HG03103 (cell line): ENCODE measurements at regions not wholly inside any gene's neighbourhood (a gene's known extent, or its start where the extent isn't known, plus 50 kb on each side); places are given as distances from the start of the nearest gene placed in this dataset.
"Not testable (repeated sequence)": the region's sequence is repeated elsewhere in the genome, so short reads cannot be mapped to it uniquely, and the experiment has no call there.

Experiments used
- ATAC-seq: cut with Tn5 transposase; IDR thresholded peaks from one replicate; pipeline ENCODE4 v1.9.1; 2021; ENCODE audit warnings: low read depth; ENCODE audit not compliant: unreplicated experiment

DNA sequence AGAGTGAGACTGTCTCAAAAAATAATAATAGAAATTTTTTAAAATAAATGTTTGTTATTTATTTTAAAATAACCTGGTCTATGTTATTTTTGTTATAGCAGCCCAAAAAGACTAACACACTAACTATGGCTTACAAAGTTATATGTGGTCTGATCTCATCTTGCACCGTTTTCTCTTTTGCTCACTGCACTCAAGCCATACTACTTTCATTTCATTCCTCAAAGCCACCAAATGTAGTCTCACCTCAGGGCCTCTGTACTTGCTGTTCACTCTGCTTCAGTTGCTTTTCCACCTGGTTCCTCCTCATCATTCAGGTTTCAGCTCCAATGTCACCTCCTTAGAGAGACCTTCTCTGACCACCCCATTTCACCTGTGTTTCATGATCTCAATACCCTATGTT is 55.2 kb upstream of the MDM1 start:
- no peak for ATAC-seq

DNA sequence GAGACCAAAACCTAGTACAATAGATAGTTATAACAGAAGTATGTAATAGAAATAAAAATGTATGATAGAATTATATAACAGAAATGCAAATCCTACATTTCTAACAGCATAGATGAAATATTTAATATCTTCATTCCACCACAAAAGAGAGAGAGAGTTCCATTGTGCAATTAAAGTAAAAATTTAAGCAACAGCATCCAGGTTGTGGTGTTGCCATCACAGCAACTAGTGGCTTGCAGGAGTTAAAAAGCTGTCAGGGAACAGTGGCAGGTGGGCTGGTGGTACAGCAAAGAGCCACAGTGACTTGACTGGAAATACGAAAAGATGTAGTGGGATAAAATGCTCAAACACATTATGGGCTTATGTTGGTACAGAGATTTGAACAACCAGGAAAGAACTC is 57.1 kb upstream of the MDM1 start:
- no peak for ATAC-seq

DNA sequence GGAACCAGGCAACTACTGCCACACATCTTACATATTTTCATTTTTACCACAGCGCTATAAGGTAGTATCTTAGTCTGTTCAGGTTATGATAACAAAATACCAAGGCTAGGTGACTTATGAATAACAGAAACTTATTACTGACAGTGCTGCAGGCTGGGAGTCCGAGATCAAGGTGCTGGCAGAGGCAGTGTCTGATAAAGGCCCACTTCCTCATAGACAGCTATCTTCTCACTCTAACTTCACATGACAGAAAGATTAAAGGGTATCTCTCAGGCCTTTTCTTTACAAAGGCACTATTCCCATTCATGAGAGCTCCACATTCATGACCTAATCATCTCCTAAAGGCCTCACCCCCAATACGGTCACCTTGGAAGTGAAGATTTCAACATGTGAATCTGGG is 59.8 kb upstream of the MDM1 start:
- ATAC-seq = no peak

DNA sequence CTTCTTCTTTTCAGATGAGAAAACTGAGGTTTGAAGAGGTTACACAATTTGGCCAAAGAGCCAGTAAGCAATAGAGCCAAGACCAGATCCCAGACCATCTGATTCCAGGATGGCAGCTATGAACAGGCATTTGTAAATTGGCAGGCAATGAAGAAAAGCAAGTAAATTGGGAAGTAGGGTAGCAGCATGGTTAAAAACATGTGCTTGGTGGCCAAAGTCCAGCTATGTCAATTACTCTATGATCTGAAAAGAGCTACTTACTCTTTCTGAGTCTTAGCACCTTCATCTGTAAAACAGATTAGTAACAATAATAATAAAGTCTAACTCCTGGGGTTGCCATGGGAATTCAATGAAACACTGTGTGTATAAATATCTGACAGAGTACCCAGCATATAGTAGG is 60.2 kb upstream of the MDM1 start:
- no peak for ATAC-seq

DNA sequence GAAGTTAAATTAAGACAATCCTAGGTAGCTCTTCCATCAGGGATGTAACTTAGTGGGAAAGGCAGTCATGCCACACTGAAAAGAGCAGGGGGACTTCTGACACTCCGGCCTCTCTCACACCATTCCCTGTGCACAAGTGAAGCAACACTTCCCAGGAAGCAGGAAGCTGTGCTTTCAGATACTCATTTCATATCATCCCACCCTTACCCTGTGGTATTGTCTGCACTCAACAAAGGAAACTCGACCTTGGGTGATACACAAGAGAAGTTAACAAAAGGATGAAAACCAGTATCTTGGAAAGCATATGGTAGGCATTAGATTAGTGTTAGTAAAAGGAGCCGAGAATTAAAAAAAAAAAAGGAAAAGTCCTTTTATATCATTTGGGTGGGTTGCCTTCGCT is 61.3 kb upstream of the MDM1 start:
- no peak for ATAC-seq

DNA sequence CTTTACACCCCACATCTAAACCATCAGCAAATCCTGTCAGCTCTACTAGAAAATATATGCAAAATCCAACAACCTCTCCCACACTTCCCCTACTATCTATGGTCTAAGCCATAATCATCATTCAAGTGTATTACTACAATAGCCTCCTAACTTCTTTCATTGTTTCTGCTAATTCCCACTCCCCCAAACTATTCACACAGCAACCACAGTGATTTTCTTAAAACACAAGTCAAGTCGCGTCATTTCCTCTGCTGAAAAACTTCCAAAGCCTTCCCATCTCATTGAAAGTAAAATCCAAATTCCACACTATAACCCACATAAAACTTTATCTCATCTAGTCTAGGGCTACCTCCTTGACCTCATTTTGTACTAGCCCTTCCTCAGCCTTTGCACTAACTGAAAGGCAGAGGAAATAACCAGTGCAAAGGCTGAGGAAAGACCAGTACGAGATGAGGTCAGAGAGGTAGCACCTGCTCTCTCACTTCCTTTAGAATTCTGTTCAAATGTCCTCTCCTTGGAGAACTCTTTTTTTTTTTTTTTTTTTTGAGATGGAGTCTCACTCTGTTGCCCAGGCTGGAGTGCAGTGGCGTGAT is 65.5 kb upstream of the MDM1 start:
- ATAC-seq = no peak

DNA sequence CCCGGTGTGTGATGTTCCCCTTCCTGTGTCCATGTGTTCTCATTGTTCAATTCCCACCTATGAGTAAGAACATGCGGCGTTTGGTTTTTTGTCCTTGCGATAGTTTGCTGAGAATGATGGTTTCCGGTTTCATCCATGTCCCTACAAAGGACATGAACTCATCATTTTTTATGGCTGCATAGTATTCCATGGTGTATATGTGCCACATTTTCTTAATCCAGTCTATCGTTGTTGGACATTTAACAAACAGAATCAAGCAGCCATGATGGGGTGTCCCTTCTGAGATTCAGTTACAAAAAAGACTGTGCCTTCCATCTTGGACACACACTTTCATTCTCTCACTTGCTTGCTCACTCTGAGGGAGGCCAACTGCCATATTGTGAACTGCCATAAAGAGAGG is 66.5 kb upstream of the MDM1 start:
- ATAC-seq = not testable (repeated sequence)

DNA sequence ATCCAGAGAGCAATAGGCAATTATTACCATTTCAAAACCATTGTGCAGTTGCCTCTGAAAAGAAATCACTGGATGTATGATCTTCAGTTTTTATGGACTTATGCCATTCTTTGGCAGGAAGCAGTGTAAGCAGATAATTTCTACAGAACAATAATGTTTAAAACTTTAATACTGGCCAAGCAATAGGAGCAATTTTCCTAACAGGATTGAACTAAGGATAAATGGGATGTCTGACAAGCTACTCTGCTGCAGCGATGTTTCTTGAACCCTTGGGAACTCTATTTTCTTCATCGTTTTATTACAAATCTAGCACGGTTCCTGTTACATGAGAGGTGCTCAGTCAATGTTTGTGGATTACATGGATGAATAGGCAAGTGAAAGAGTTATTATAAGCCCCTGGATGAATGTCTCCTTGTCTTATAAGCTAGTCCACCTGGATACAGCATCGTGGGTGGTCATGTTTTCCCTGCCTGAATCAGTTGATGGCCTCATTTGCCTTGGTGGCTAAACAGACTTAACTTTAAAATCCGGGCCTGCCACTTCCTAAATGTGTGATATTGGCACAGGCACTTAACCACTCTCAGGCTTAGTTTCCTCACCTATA is 68.2 kb upstream of the MDM1 start:
- ATAC-seq = no peak

DNA sequence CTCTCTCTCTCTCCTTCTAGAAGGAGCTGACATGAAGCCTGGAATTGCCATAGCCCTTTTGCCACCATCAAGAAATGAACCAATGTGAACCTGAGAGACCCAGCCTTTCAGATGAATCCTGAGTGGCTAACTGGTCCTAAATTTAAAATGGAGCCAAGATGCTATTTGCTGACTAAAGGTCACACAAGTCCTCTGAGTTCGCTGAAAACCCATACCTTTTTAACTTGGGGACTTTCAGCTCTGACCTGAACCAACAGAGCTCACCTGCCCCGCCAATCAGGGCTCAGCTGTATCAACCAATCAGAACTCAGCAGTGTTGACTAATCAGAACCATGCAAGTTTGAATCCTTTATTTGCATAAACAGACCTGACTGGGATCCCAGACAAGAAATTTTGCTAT is 70.3 kb upstream of the MDM1 start:
- ATAC-seq = no peak

DNA sequence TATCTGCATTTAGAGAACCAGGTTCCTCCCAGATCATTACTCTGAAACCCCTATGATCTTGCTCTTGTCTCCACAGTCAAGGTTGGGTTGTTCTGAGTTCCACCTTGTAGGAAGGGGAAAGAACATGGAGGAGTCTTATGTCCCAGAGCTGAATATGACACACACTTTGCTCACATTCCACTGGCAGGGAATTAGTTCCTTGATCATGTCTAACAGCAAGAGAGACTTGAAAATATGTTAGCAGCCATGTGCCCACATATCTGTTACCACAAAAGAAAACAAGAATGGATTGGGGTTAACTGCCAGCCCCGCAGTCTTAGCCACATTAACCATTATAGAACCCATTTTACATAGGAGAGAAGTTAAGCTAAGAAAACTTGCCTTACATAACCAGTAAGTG is 71.1 kb upstream of the MDM1 start:
- ATAC-seq = no peak

DNA sequence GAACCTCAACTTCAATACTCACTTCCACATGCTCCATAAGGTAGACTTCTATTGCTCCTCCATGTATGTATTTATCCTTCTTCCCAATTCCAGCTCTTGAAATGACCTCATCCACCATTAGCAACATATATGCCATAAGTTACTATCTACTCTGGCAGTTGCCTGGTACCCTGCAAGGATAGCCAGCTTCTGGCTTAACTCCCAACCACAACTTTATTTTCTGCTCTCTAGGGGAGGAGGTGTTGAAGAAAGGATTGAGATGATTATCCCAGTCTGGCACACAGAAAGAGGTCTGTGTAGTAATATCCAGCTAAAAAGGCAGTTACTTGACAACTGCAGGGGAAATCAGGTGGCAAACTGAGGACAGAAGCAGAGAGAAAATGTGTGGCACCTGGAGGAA is 71.5 kb upstream of the MDM1 start:
- ATAC-seq = no peak

DNA sequence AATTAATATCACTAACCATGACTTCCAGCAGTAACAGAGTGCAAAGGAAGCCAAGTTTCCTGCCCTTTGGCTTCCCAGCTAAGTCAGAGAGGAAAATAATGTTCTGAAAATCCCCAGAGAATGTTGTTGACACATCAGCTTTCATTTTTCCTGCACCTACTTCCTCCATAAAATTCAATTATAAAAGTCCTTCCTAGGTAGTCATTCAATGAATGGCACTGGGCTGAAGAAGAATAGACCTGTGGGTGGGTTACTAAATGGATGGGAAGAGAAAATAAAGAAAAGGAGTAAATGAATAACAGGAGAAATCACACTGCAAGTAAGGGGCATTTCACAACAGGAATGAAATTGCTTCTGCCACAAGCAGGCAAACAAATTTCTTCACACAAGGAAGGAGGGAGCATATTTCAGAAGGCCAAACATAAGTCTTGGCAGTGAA is 73.2 kb upstream of the MDM1 start:
- ATAC-seq = no peak

DNA sequence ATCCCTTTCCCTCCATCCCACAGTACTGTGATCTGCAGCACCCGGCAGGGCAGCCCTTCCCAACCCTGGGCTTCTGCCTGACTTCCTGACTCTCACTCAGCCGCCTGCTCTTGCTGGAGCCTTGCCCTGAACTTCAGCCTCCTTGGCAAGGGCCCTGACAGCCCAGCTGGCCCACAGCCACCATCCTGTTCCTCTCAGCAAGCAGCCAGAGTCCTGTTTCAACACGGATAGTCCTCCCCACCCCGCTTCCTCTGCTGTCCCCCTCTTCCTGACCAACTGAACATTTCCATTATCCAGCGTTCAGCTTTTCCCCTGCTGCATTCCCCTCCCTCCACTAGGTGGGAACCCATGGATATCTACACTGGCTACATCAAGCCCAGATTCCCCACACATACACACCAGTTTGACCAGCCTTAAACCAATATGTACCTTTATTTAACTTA is 74.0 kb upstream of the MDM1 start:
- ATAC-seq = no peak

DNA sequence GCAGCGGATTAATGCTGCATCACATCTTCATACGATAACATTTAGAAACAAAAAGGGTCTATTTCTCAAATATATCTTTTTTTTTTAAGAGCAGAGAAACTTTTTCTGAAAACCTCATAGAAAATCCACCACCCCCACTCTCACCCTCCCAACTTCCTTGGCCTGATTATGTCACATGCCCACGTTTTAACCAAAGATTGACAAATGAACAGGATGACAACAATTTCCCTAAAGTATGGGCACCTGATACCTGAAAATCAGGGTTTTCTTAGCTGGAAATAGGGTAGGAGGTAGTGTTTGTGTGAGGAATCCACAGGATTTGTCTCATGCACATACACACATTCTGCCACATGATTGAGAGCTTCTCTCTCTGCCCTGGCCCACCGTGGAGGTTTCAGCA is 74.7 kb upstream of the MDM1 start:
- no peak for ATAC-seq

DNA sequence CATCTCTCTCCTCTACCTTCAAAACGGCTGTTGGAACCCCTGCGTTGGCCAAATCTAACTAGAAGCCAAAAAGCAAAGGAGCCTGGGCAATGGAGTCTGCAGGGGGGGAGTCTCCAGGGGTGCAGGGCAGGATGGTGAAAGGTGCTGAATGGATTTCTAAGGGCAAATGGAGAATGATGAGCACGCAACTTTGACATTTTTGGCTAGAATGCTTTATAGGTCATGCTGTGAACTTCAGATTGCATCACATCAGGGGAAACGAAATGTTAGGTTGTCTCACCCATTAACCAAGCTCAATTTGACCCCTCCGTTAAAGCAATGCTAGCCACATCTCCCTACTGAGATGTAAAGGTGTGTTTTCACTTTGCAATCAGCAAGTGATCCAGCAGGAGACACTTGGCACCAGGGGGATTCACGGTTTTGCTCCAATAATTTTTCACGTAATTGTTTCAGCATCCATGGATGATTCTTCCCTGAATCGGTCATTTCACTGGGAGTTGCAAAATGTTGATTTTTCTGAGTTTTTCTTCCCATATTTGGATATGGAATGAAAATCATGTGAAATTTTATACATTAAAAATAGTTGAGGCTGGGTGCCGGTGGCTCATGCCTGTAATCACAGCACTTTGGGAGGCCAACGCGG is 78.0 kb upstream of the MDM1 start:
- ATAC-seq = no peak

DNA sequence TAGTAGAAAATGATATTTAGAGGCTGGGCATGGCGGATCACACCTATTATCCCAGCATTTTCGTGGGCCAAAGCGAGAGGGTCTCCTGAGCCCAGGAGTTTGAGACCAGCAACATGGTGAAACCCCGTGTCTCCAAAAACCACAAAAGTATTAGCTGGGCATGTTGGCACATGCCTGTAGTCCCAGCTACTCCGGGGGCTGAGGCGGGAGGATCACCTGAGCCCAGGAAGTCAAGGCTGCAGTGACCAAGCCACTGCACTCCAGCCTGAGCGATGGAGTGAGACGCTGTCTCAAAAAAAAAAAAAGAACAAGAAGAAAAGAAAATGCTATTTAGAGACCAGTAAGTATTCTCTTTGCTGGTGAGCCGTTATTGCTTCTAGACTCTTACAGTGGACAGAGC is 79.2 kb upstream of the MDM1 start:
- ATAC-seq = no peak

DNA sequence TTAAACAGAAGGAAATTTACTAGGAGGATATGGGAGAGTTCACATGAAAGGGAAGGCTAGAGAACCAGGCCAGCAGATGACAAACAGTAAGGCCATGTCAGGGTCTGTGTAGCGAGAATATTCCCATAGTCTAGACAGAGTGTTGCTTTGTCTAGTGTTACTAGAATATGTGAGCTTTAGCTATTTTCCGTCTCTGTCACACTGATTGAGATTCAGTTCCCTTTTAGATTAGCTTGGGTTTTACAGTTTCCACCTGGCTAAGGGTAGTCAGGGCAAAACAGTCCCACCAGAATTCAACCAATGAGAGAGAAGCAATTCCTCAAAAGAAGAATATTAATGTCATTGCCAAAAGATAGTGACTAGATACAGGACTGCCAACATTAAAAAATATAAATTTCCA is 82.8 kb upstream of the MDM1 start:
- ATAC-seq = no peak

DNA sequence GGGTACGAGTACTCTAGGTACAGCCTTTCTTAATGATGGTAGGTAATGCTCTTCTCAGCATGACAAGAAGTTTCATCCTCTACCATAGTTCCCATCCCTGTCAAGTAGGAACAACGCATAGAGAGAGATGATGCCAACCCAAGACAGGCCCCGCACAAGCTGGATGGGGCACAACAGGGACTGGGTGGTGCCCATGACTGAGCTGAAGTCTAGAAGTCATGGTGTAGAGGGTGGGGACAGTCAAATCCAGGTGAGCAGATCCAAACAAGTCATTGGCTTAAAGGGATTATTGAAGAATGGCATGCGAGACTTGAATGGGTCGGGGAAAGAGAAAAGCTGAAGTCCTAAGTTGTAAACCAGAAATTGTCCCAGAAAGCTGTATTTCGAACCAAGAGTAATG is 84.2 kb upstream of the MDM1 start:
- ATAC-seq = no peak

DNA sequence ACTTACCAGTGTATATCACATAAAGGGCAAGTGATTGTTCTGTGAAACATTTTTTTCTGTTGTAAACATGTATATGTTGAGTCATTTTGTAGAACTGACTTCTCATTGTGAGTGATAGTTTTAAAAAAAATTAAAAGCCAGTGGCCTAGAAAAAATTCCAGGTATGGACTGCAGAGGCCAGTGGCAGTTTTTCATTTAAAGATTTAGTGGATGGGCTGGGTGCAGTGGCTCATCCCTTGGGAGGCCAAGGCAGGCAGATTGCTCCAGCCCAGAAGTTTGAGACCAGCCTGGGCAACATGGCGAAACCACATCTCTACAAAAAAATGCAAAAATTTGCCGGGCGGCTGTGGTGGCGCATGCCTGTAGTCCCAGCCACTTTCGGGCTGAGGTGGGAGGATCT is 84.7 kb upstream of the MDM1 start:
- no peak for ATAC-seq

DNA sequence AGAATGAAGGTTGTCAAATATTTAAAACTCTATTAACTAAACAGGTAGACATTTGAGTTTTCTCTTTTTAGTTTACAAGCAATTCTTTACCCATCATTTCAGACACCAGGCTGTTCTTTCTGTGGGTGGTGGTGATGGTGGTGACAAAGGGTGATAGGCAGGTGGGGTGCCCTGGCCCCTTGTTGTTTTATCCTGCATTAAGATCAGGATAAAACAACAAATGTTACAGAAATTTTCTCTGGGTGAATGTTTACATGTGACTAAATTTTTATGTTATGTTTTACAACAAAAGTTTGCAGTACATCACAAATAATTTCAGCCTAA is 85.9 kb upstream of the MDM1 start:
- ATAC-seq = no peak

DNA sequence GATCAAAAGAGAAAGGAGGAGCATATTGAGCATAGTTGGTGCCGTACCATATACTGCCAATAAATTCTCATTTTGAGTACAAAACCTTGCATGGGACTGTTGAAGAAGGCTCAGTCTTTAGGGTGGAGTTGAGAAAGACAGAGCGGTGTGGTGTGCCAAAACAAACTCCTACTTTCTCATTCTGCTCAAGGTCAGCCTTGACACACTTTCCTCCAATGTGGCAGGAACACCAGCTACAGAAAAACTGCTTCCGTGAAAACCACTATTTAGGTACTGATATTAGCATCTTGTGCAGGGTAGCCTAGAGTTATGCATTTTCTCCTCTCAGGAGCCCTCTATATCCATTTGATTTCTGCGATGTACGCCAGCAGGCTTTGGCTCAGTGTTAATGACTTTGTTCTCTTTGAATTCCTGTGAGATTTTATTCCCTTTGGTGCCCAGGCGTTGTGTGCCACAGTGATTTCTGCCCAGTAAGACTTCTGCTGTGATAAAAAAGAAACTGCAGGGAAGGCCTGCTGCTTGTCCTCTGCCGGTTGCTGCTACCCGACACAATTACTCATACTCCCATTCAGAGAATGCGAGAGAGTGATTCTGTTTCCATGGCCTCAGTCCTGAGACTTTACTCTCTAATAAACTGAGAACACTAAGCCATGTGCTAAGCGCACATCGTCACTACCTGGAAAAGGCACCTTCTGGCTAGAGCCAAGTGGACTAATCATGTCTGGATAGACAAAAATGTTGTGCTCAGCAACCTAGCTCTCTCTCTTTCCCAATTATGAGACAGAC is 88.3 kb upstream of the MDM1 start:
- ATAC-seq = no peak

DNA sequence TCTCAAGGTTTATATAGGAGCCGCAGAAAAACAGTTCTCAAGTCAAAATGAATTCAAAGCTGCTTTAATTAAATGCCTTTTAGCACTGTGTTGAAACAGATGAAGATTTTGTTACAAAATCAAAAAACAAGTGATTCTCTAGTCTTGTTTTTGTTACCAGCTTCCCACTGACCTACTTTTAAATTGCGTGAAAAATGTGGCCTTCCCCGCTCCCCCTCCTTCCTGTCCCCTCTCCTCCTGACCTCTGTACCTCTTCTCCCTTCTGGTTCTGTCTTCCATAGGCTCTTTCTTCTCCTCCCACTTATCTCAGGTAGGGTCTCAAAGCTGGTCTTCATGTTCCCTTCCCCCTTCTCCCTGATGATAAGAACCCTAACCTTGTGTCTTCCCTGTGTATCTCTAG is 90.0 kb upstream of the MDM1 start:
- no peak for ATAC-seq
